ENCODE measurements at regions not wholly inside any gene's neighbourhood (a gene's known extent, or its start where the extent isn't known, plus 50 kb on each side); places are given as distances from the start of the nearest gene placed in this dataset.

- TF ChIP-seq, protein P1, sequence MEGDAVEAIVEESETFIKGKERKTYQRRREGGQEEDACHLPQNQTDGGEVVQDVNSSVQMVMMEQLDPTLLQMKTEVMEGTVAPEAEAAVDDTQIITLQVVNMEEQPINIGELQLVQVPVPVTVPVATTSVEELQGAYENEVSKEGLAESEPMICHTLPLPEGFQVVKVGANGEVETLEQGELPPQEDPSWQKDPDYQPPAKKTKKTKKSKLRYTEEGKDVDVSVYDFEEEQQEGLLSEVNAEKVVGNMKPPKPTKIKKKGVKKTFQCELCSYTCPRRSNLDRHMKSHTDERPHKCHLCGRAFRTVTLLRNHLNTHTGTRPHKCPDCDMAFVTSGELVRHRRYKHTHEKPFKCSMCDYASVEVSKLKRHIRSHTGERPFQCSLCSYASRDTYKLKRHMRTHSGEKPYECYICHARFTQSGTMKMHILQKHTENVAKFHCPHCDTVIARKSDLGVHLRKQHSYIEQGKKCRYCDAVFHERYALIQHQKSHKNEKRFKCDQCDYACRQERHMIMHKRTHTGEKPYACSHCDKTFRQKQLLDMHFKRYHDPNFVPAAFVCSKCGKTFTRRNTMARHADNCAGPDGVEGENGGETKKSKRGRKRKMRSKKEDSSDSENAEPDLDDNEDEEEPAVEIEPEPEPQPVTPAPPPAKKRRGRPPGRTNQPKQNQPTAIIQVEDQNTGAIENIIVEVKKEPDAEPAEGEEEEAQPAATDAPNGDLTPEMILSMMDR (IDR thresholded peaks at IDR 0.05), result no peak
- no peak for TF ChIP-seq POLR2A (IDR thresholded peaks at IDR 0.05)
Observed at GRCh38 chr2:39521876-39522517, 84.9 kb upstream of the MAP4K3 start.
